D721Med (cell line): ENCODE measurements at regions not wholly inside any gene's neighbourhood (a gene's known extent, or its start where the extent isn't known, plus 50 kb on each side); places are given as distances from the start of the nearest gene placed in this dataset.

ENCODE experiments used
- DNase-seq: peaks from one replicate; pipeline ENCODE4 v3.0.0; 2011; ENCODE audit warnings: low spot score; ENCODE audit not compliant: insufficient read length
- FAIRE-seq: peaks from 2 replicates; lab custom pipeline; 2011; peaks lifted over from hg19 to GRCh38; lab: Jason Lieb, UNC
- CTCF ChIP-seq: IDR thresholded peaks from 2 replicates; pipeline ENCODE4 v1.5.1; 2012; ENCODE audit warnings: mild to moderate bottlenecking, control low read depth; ENCODE audit not compliant: insufficient read depth; ENCODE audit errors: missing control alignments

GRCh38 chr4:38324861-38325628 lies 339.0 kb upstream of the KLF3 start:
- DNase-seq (no peak), FAIRE-seq (no peak)
- no peak for TF ChIP-seq CTCF

DNA sequence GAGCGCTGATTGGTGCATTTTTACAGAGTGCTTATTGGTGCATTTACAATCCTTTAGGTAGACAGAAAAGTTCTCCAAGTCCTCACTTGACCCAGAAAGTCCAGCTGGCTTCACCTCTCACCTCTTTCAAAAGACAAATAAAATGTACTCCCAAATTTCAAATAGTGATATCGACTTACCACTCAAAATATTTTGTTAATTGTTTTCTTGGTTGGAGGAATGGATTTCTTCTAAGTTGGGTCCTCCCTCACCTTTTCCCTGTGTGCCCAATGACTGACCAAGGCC lies 338.4 kb upstream of the KLF3 start:
- FAIRE-seq (no peak), DNase-seq (no peak)
- TF ChIP-seq CTCF = no peak

DNA sequence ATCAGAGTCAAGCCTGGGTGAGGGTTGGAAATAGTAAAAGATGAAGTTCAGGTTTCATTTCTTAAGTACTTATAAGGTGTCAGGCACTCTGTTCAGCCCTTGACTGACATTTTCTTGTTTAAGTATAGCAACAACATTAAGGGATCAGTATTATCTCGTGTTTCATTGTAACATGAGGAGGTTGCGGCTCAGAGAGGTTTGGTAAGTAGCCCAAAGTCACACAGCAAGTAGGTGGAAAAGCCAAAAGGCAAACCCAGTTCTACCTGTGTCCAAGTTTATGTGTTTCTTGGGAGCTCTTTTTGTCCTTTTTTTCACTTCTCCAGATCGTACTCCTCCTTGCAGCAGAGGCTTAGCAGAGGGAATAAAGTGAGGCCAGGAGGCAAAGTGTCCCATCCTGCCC lies 337.5 kb upstream of the KLF3 start:
- DNase-seq (no peak), FAIRE-seq (no peak)
- no peak for TF ChIP-seq CTCF

- no peak for FAIRE-seq
- TF ChIP-seq CTCF = no peak
- DNase-seq = no peak
Measured at GRCh38 chr4:38327174-38327573, 336.8 kb upstream of the KLF3 start.

DNA sequence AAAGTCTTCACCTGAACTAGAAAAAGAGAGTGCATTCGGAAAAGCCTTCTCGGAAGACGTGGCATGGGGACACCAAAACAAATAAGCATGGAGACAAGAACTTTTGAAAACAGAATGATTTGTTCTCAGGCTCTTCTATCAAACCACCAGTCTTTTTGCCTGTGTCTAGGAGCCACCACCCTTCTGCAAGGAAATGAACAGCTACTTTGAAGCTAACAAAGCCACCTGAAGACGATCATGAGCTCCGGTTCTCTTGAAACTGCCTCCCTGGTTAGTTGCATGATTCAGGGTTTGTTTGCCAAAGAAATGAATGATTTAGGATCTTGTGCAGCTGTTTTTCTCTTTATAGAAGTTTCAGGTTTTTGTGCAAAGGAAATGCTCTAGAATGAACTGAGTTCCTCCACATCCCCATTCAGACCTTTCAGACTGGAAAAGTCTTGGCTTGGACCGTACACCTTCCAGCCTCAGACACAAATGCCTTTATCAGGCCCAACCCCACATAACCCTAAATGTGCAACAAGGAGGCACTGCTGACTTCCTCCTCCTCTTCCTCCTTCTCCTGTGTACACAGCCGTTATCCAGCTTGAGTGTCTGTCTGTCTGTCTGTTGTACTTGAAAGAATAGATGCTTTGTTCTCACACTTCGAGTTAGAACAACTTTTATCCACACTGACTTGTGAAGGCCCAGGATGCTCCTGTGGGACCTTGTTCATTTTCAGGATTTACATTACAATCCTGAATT lies 334.8 kb upstream of the KLF3 start:
- FAIRE-seq (no peak), DNase-seq (no peak)
- no peak for TF ChIP-seq CTCF

GRCh38 chr4:38330321-38330720 lies 333.7 kb upstream of the KLF3 start:
- no peak for FAIRE-seq
- no peak for TF ChIP-seq CTCF
- no peak for DNase-seq

GRCh38 chr4:38330936-38331335 lies 333.1 kb upstream of the KLF3 start:
- FAIRE-seq (no peak), DNase-seq (no peak)
- no peak for TF ChIP-seq CTCF
